OCI-LY7 (cell line): ENCODE measurements at regions not wholly inside any gene's neighbourhood (a gene's known extent, or its start where the extent isn't known, plus 50 kb on each side); places are given as distances from the start of the nearest gene placed in this dataset.

Experiments used
- BruUV-seq: library from RNA; stranded (reverse); fragments of 400-500 nt; replicated peaks from 2 replicates; lab custom pipeline; 2021; lab: Mats Ljungman, UMichigan
- CTCF ChIA-PET: fragments of 300-600 bp; sonication (Branson Sonifier 250); formaldehyde crosslinking; loops from one replicate; lab custom pipeline; 2022; ENCODE audit warnings: antibody characterized with exemption; ENCODE audit not compliant: unreplicated experiment; lab: Charles Lee
- POLR2A ChIA-PET: fragments of 300-600 bp; sonication (Branson Sonifier 250); formaldehyde crosslinking; loops from one replicate; lab custom pipeline; 2022; ENCODE audit warnings: antibody characterized with exemption; lab: Charles Lee
- DNase-seq: peaks from one replicate; pipeline ENCODE4 v3.0.0-alpha.2; 2015; ENCODE audit warnings: low spot score
- H2AFZ ChIP-seq: fragments of 200-600 bp; sonication (generic), shearing (Covaris generic); 2 replicates; pipeline ENCODE4 v1.6.1; 2014; ENCODE audit warnings: mild to moderate bottlenecking, antibody characterized with exemption, low read length, moderate library complexity
- H3K27ac ChIP-seq: fragments of 200-600 bp; sonication (generic); 2 replicates; pipeline ENCODE4 v1.5.1; 2014; ENCODE audit warnings: mixed run types, low read depth, mild to moderate bottlenecking, moderate library complexity, low read length, inconsistent platforms; ENCODE audit not compliant: poor library complexity, severe bottlenecking
- H3K36me3 ChIP-seq: fragments of 200-600 bp; sonication (generic); 2 replicates; pipeline ENCODE4 v1.6.1; 2014; ENCODE audit warnings: mild to moderate bottlenecking, antibody characterized with exemption, low read length, moderate library complexity, mixed read lengths; ENCODE audit not compliant: insufficient read depth
- H3K4me1 ChIP-seq: fragments of 200-600 bp; sonication (generic); 2 replicates; pipeline ENCODE4 v1.5.1; 2014; ENCODE audit warnings: mild to moderate bottlenecking, low read length; ENCODE audit not compliant: insufficient read depth, poor library complexity, severe bottlenecking
- H3K4me2 ChIP-seq: fragments of 200-600 bp; sonication (generic); 2 replicates; pipeline ENCODE4 v1.6.1; 2014; ENCODE audit warnings: mild to moderate bottlenecking, low read length
- H3K4me3 ChIP-seq: fragments of 200-600 bp; sonication (generic); 2 replicates; pipeline ENCODE4 v1.5.1; 2014; ENCODE audit warnings: mild to moderate bottlenecking, low read depth, low read length; ENCODE audit not compliant: poor library complexity, severe bottlenecking
- H3K79me2 ChIP-seq: fragments of 200-600 bp; sonication (generic); 2 replicates; pipeline ENCODE4 v1.6.1; 2016; ENCODE audit warnings: low read depth, mild to moderate bottlenecking, low read length, moderate library complexity, mixed read lengths; ENCODE audit not compliant: insufficient read depth
- H3K9me2 ChIP-seq: fragments of 200-600 bp; sonication (generic); 2 replicates; pipeline ENCODE4 v1.6.1; 2016; ENCODE audit warnings: mild to moderate bottlenecking, low read length, mixed read lengths; ENCODE audit not compliant: insufficient read depth
- H3K9me3 ChIP-seq: fragments of 200-600 bp; sonication (generic); 2 replicates; pipeline ENCODE4 v1.6.1; 2014; ENCODE audit warnings: mild to moderate bottlenecking, mixed run types, low read length, mixed read lengths
- H4K20me1 ChIP-seq: fragments of 200-600 bp; sonication (generic); 2 replicates; pipeline ENCODE4 v1.6.1; 2014; ENCODE audit warnings: mild to moderate bottlenecking, antibody characterized with exemption, low read length, moderate library complexity, mixed read lengths; ENCODE audit not compliant: insufficient read depth
- CTCF ChIP-seq: fragments of 200-600 bp; sonication (generic); conservative IDR thresholded peaks from 2 replicates; pipeline ENCODE4 v1.5.1; 2014; ENCODE audit warnings: mild to moderate bottlenecking, antibody characterized with exemption, low read length, moderate library complexity, mixed read lengths
- EZH2phosphoT487 ChIP-seq: fragments of 200-600 bp; sonication (generic); IDR thresholded peaks from 2 replicates; pipeline ENCODE4 v1.6.1; 2018; ENCODE audit warnings: low read depth, borderline replicate concordance, mild to moderate bottlenecking, mixed run types, antibody characterized with exemption, low read length, moderate library complexity, mixed read lengths
- intact Hi-C: fragments of 100-400 bp; cut with micrococcal nuclease; formaldehyde crosslinking; loops from one replicate; pipeline ENCODE4 v1.10.0; 2022; ENCODE audit not compliant: unreplicated experiment

GRCh38 chr2:102967451-102967850 lies 205.6 kb downstream of the TMEM182 start:
- CTCF ChIA-PET: no interaction called here
- POLR2A ChIA-PET: no interaction called here
- intact Hi-C loops: no loop called here
- no peak overlapping the region for H3K4me2 ChIP-seq
- no TSS peak for BruUV-seq
- H3K9me3 ChIP-seq: no peaks in the 10 kb centered on the region
- H3K27ac ChIP-seq: no peak overlapping the region
- no peaks in the 10 kb centered on the region for H3K79me2 ChIP-seq
- no peaks in the 10 kb centered on the region for H3K4me1 ChIP-seq
- no peak overlapping the region for H2AFZ ChIP-seq
- H3K9me2 ChIP-seq: no peaks in the 10 kb centered on the region
- H3K36me3 ChIP-seq: no peaks in the 10 kb centered on the region
- DNase-seq: no peak
- H4K20me1 ChIP-seq: no peaks in the 10 kb centered on the region
- TF ChIP-seq EZH2phosphoT487 (no peak), CTCF (no peak)
- no peak overlapping the region for H3K4me3 ChIP-seq

- H2AFZ ChIP-seq: no peak overlapping the region
Measured at GRCh38 chr2:102968375-102968774, 206.5 kb downstream of the TMEM182 start.

GRCh38 chr2:102971701-102972100 lies 209.9 kb downstream of the TMEM182 start:
- POLR2A ChIA-PET: no interaction called here
- CTCF ChIA-PET: no interaction called here
- Histone ChIP-seq H3K4me2 (no peak overlapping the region), H3K9me3 (no peaks in the 10 kb centered on the region), H3K4me1 (no peaks in the 10 kb centered on the region), H4K20me1 (no peaks in the 10 kb centered on the region), H3K9me2 (no peaks in the 10 kb centered on the region), H3K4me3 (no peak overlapping the region), H3K36me3 (no peaks in the 10 kb centered on the region), H3K79me2 (no peaks in the 10 kb centered on the region), H2AFZ (no peak overlapping the region), H3K27ac (no peak overlapping the region)
- no TSS peak for BruUV-seq
- intact Hi-C loops: no loop called here
- TF ChIP-seq CTCF: no peak
- no peak for TF ChIP-seq EZH2phosphoT487
- DNase-seq: no peak

More at GRCh38 chr2:102968375-102968774, 206.5 kb downstream of the TMEM182 start:
- intact Hi-C loops: no loop called here
- POLR2A ChIA-PET: no interaction called here
- Histone ChIP-seq H3K4me1 (no peaks in the 10 kb centered on the region), H3K36me3 (no peaks in the 10 kb centered on the region), H4K20me1 (no peaks in the 10 kb centered on the region), H3K4me2 (no peak overlapping the region), H3K79me2 (no peaks in the 10 kb centered on the region), H3K9me2 (no peaks in the 10 kb centered on the region), H3K4me3 (no peak overlapping the region), H3K27ac (no peak overlapping the region), H3K9me3 (no peaks in the 10 kb centered on the region)
- no peak for TF ChIP-seq EZH2phosphoT487
- CTCF ChIA-PET: no interaction called here
- no peak for DNase-seq
- no TSS peak for BruUV-seq
